ENCODE measurements at regions not wholly inside any gene's neighbourhood (a gene's known extent, or its start where the extent isn't known, plus 50 kb on each side); places are given as distances from the start of the nearest gene placed in this dataset.

DNA sequence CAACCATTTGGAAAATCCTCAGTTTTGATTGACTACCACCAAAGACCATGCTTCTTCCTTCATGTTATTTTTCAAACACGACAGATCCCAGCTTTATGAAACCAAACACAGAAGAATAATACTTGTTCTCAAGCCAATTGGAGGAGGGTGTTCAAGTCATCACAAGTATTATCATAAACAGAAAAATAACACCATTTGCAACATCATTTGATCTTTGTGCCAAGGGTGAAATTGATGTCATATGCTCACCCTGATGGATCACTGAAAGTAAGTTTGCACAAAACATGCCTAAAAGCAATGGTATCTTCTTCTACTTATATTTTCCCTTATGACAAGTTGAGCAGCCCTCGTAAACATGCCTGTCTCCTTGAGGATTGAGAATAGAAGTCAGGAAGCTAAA, 448.0 kb upstream of the ZEB2 start:
- TF ChIP-seq, protein P1, sequence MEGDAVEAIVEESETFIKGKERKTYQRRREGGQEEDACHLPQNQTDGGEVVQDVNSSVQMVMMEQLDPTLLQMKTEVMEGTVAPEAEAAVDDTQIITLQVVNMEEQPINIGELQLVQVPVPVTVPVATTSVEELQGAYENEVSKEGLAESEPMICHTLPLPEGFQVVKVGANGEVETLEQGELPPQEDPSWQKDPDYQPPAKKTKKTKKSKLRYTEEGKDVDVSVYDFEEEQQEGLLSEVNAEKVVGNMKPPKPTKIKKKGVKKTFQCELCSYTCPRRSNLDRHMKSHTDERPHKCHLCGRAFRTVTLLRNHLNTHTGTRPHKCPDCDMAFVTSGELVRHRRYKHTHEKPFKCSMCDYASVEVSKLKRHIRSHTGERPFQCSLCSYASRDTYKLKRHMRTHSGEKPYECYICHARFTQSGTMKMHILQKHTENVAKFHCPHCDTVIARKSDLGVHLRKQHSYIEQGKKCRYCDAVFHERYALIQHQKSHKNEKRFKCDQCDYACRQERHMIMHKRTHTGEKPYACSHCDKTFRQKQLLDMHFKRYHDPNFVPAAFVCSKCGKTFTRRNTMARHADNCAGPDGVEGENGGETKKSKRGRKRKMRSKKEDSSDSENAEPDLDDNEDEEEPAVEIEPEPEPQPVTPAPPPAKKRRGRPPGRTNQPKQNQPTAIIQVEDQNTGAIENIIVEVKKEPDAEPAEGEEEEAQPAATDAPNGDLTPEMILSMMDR (conservative IDR thresholded peaks at IDR 0.05; ENCODE audit: low read depth in 2 of 2), result no peak
- no peak for TF ChIP-seq EZH2 (IDR thresholded peaks at IDR 0.05; ENCODE audit: low read depth, unreplicated experiment)
- no peak for TF ChIP-seq POLR2AphosphoS5 (IDR thresholded peaks at IDR 0.05; ENCODE audit: low read depth)
- TF ChIP-seq, protein P2, sequence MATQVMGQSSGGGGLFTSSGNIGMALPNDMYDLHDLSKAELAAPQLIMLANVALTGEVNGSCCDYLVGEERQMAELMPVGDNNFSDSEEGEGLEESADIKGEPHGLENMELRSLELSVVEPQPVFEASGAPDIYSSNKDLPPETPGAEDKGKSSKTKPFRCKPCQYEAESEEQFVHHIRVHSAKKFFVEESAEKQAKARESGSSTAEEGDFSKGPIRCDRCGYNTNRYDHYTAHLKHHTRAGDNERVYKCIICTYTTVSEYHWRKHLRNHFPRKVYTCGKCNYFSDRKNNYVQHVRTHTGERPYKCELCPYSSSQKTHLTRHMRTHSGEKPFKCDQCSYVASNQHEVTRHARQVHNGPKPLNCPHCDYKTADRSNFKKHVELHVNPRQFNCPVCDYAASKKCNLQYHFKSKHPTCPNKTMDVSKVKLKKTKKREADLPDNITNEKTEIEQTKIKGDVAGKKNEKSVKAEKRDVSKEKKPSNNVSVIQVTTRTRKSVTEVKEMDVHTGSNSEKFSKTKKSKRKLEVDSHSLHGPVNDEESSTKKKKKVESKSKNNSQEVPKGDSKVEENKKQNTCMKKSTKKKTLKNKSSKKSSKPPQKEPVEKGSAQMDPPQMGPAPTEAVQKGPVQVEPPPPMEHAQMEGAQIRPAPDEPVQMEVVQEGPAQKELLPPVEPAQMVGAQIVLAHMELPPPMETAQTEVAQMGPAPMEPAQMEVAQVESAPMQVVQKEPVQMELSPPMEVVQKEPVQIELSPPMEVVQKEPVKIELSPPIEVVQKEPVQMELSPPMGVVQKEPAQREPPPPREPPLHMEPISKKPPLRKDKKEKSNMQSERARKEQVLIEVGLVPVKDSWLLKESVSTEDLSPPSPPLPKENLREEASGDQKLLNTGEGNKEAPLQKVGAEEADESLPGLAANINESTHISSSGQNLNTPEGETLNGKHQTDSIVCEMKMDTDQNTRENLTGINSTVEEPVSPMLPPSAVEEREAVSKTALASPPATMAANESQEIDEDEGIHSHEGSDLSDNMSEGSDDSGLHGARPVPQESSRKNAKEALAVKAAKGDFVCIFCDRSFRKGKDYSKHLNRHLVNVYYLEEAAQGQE (IDR thresholded peaks at IDR 0.05; ENCODE audit: unreplicated experiment), result no peak
- no peak for TF ChIP-seq CREB1 (CRISPR knock-in tag; IDR thresholded peaks at IDR 0.05; ENCODE audit: low read depth)
- TF ChIP-seq EZH2phosphoT487 (IDR thresholded peaks at IDR 0.05; ENCODE audit: unreplicated experiment), result no peak
- no peak for TF ChIP-seq ZNF331 (CRISPR knock-in tag; IDR thresholded peaks at IDR 0.05; ENCODE audit: low read depth)

All from GM23338 (cell line).